GM23248 (cell line): ENCODE measurements at regions not wholly inside any gene's neighbourhood (a gene's known extent, or its start where the extent isn't known, plus 50 kb on each side); places are given as distances from the start of the nearest gene placed in this dataset.
"Not testable (repeated sequence)": the region's sequence is repeated elsewhere in the genome, so short reads cannot be mapped to it uniquely, and the experiment has no call there.

Source experiments
- DNase-seq: peaks from one replicate; pipeline ENCODE4 v3.0.0-alpha.2; 2015
- H2AFZ ChIP-seq: fragments of 200-600 bp; sonication (generic); 2 replicates; pipeline ENCODE4 v1.6.1; 2016; ENCODE audit warnings: antibody characterized with exemption
- H3F3A ChIP-seq: fragments of 200-600 bp; sonication (generic); 2 replicates; pipeline ENCODE4 v1.6.1; 2016; ENCODE audit warnings: mild to moderate bottlenecking, antibody characterized with exemption, mixed run types; ENCODE audit not compliant: insufficient read depth
- H3K27ac ChIP-seq: fragments of 200-600 bp; sonication (generic); 2 replicates; pipeline ENCODE4 v1.5.1; 2016; ENCODE audit warnings: mild to moderate bottlenecking
- H3K27me3 ChIP-seq: fragments of 200-600 bp; sonication (generic); replicated peaks from 2 replicates; pipeline ENCODE4 v1.6.1; 2016; ENCODE audit warnings: mild to moderate bottlenecking; ENCODE audit not compliant: insufficient read depth
- H3K36me3 ChIP-seq: fragments of 200-600 bp; sonication (generic); 2 replicates; pipeline ENCODE4 v1.6.1; 2016; ENCODE audit warnings: low read depth, mild to moderate bottlenecking
- H3K4me1 ChIP-seq: fragments of 200-600 bp; sonication (generic); 2 replicates; pipeline ENCODE4 v1.6.1; 2016; ENCODE audit warnings: mild to moderate bottlenecking; ENCODE audit not compliant: insufficient read depth
- H3K4me2 ChIP-seq: fragments of 200-600 bp; sonication (generic); one replicate; pipeline ENCODE4 v1.6.1; 2016; ENCODE audit warnings: mild to moderate bottlenecking; ENCODE audit not compliant: unreplicated experiment
- H3K4me3 ChIP-seq: fragments of 200-600 bp; sonication (generic); 2 replicates; pipeline ENCODE4 v1.5.1; 2016; ENCODE audit warnings: mild to moderate bottlenecking
- H3K79me2 ChIP-seq: fragments of 200-600 bp; sonication (generic); 2 replicates; pipeline ENCODE4 v1.6.1; 2016; ENCODE audit warnings: mild to moderate bottlenecking; ENCODE audit not compliant: insufficient read depth
- H3K9ac ChIP-seq: fragments of 200-600 bp; sonication (generic); 2 replicates; pipeline ENCODE4 v1.6.1; 2016; ENCODE audit warnings: mild to moderate bottlenecking
- H3K9me2 ChIP-seq: fragments of 200-600 bp; sonication (generic); 2 replicates; pipeline ENCODE4 v1.6.1; 2016; ENCODE audit warnings: mixed run types, mild to moderate bottlenecking, moderate library complexity; ENCODE audit not compliant: insufficient read depth
- H3K9me3 ChIP-seq: fragments of 200-600 bp; sonication (generic); one replicate; pipeline ENCODE4 v1.6.1; 2017; ENCODE audit warnings: low read depth
- H4K20me1 ChIP-seq: fragments of 200-600 bp; sonication (generic); 2 replicates; pipeline ENCODE4 v1.6.0; 2016; ENCODE audit not compliant: insufficient read depth
- EZH2 ChIP-seq: fragments of 200-600 bp; sonication (generic); IDR thresholded peaks from 2 replicates; pipeline ENCODE4 v1.6.1; 2018; ENCODE audit warnings: antibody characterized with exemption, mild to moderate bottlenecking; ENCODE audit not compliant: insufficient read depth, poor library complexity, severe bottlenecking
- EZH2phosphoT487 ChIP-seq: fragments of 200-600 bp; sonication (generic); IDR thresholded peaks from 2 replicates; pipeline ENCODE4 v1.6.1; 2018; ENCODE audit warnings: antibody characterized with exemption, moderate library complexity, mild to moderate bottlenecking, low read depth; ENCODE audit not compliant: insufficient read depth
- WGBS, 2 experiments: methylation state at CpG; one replicate each; pipeline ENCODE4 v1.1.6; 2015 to 2017; ENCODE audit warnings: low lambda C conversion rate in 2 of 2, low coverage in 1 of 2; ENCODE audit errors: missing lambda C conversion rate in 2 of 2; 5-methylcytosine and 5-hydroxymethylcytosine counted together
- in situ Hi-C: fragments of 300-500 bp; cut with MboI; formaldehyde crosslinking; loops from 2 replicates; pipeline ENCODE4 v1.15.0; 2020

- H3K4me3 ChIP-seq, result no peak overlapping the region
- no peak for DNase-seq
- no peaks in the 10 kb centered on the region for H3K79me2 ChIP-seq
- no peaks in the 10 kb centered on the region for H3K9me3 ChIP-seq
- in situ Hi-C loops, result no loop called here
- no peak overlapping the region for H3K27ac ChIP-seq
- no peaks in the 10 kb centered on the region for H3K9me2 ChIP-seq
- no peak overlapping the region for H2AFZ ChIP-seq
- H3K27me3 ChIP-seq, result no peaks in the 10 kb centered on the region
- TF ChIP-seq EZH2, result no peak
- no peak overlapping the region for H3K9ac ChIP-seq
- no peaks in the 10 kb centered on the region for H4K20me1 ChIP-seq
- 76 to 90% methylated on average over 2 to 38 of the region's 38 CpGs for WGBS, 2 experiments
- H3K4me2 ChIP-seq, result no peak overlapping the region
- no peaks in the 10 kb centered on the region for H3F3A ChIP-seq
- H3K36me3 ChIP-seq, result no peaks in the 10 kb centered on the region
- no peaks in the 10 kb centered on the region for H3K4me1 ChIP-seq
These were observed 376.7 kb upstream of the MAOA start for GRCh38 chrX:43279341-43279808.

GRCh38 chrX:43283187-43283586 lies 372.9 kb upstream of the MAOA start:
- H3K4me2 ChIP-seq, result no peak overlapping the region
- no peaks in the 10 kb centered on the region for H3K79me2 ChIP-seq
- no peak for DNase-seq
- H3K4me3 ChIP-seq, result no peak overlapping the region
- no peak overlapping the region for H3K27ac ChIP-seq
- in situ Hi-C loops, result no loop called here
- no peaks in the 10 kb centered on the region for H3K36me3 ChIP-seq
- H3F3A ChIP-seq, result no peaks in the 10 kb centered on the region
- no peaks in the 10 kb centered on the region for H3K4me1 ChIP-seq
- no peak for TF ChIP-seq EZH2
- no peak for TF ChIP-seq EZH2phosphoT487
- no peaks in the 10 kb centered on the region for H3K9me3 ChIP-seq
- H3K9ac ChIP-seq, result no peak overlapping the region
- no peaks in the 10 kb centered on the region for H4K20me1 ChIP-seq
- no peaks in the 10 kb centered on the region for H3K27me3 ChIP-seq
- no peak overlapping the region for H2AFZ ChIP-seq
- WGBS, 2 experiments, result 7 to 8% methylated on average over 1 of the region's 1 CpG
- H3K9me2 ChIP-seq, result no peaks in the 10 kb centered on the region

GRCh38 chrX:43311625-43312024 lies 344.5 kb upstream of the MAOA start:
- H3K9me2 ChIP-seq, H3K9me3 ChIP-seq, H3K27me3 ChIP-seq, H3K27ac ChIP-seq, H3F3A ChIP-seq, H3K79me2 ChIP-seq, H4K20me1 ChIP-seq, H3K4me3 ChIP-seq, in situ Hi-C loops, DNase-seq, H3K36me3 ChIP-seq, H2AFZ ChIP-seq, H3K4me2 ChIP-seq, H3K9ac ChIP-seq, H3K4me1 ChIP-seq: not testable (repeated sequence)
- WGBS, 2 experiments, result 34 to 37% methylated on average over 3 to 4 of the region's 4 CpGs

GRCh38 chrX:43313035-43313434 lies 343.1 kb upstream of the MAOA start:
- Histone ChIP-seq H3K27ac (no peak overlapping the region), H3K79me2 (no peaks in the 10 kb centered on the region), H4K20me1 (no peaks in the 10 kb centered on the region), H3K4me2 (no peak overlapping the region), H2AFZ (no peak overlapping the region), H3K27me3 (no peaks in the 10 kb centered on the region), H3K4me1 (no peaks in the 10 kb centered on the region), H3K9me2 (no peaks in the 10 kb centered on the region), H3F3A (no peaks in the 10 kb centered on the region), H3K4me3 (no peak overlapping the region), H3K9ac (no peak overlapping the region), H3K9me3 (no peaks in the 10 kb centered on the region), H3K36me3 (no peaks in the 10 kb centered on the region)
- 61 to 75% methylated on average over 1 of the region's 1 CpG for WGBS, 2 experiments
- no peak for TF ChIP-seq EZH2phosphoT487
- TF ChIP-seq EZH2, result no peak
- in situ Hi-C loops, result no loop called here
- no peak for DNase-seq

- H3K4me3 ChIP-seq, result no peak overlapping the region
- no peak overlapping the region for H3K4me2 ChIP-seq
- TF ChIP-seq EZH2, result no peak
- TF ChIP-seq EZH2phosphoT487, result no peak
- H3K9me3 ChIP-seq, result no peaks in the 10 kb centered on the region
- H3K4me1 ChIP-seq, result no peaks in the 10 kb centered on the region
- 9 to 17% methylated on average over 3 of the region's 3 CpGs for WGBS, 2 experiments
- no peaks in the 10 kb centered on the region for H4K20me1 ChIP-seq
- no peak overlapping the region for H2AFZ ChIP-seq
- no peaks in the 10 kb centered on the region for H3K27me3 ChIP-seq
- in situ Hi-C loops, result no loop called here
- no peak overlapping the region for H3K9ac ChIP-seq
- no peak for DNase-seq
- no peak overlapping the region for H3K27ac ChIP-seq
- no peaks in the 10 kb centered on the region for H3K9me2 ChIP-seq
- H3K36me3 ChIP-seq, result no peaks in the 10 kb centered on the region
- H3F3A ChIP-seq, result no peaks in the 10 kb centered on the region
- H3K79me2 ChIP-seq, result no peaks in the 10 kb centered on the region
These were observed 341.6 kb upstream of the MAOA start for GRCh38 chrX:43314525-43314924.
